Lower leg skin (tissue), 3 donors: ENCODE measurements at regions not wholly inside any gene's neighbourhood (a gene's known extent, or its start where the extent isn't known, plus 50 kb on each side); places are given as distances from the start of the nearest gene placed in this dataset.

Source experiments
- POLR2A ChIP-seq, 2 donors: fragments of 450-650 bp; IDR thresholded peaks; one replicate each; pipeline ENCODE4 v1.6.1; 2016 to 2017; ENCODE audit warnings: antibody characterized with exemption in 2 of 2, mild to moderate bottlenecking in 1 of 2, moderate library complexity in 1 of 2
- TF ChIP-seq, protein P1 (sequence below), 3 donors: fragments of 450-650 bp; IDR thresholded peaks; one replicate each; pipeline ENCODE4 v1.5.1; 2016; ENCODE audit warnings: antibody characterized with exemption in 3 of 3, mild to moderate bottlenecking in 3 of 3, moderate library complexity in 2 of 3

DNA sequence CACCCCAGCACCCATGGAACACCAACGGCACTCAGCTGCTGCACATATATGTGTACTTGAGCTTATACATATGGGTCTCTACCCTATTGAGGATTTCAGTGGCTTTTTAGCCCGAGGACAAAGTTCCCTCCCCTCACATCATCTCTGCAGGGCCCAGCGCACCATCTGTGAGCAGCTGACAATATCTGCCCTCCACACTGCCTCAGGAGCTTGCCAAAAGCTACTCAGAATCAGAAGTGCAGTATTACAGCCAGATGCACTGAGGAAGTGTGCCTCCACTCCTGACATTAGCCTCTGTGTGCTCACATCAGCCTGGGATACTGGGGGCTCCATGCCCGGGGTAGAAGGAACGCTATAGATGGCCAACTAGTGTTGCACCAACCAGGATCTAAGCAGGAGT lies 903.9 kb downstream of the UQCRFS1 start:
- TF ChIP-seq, protein P1, sequence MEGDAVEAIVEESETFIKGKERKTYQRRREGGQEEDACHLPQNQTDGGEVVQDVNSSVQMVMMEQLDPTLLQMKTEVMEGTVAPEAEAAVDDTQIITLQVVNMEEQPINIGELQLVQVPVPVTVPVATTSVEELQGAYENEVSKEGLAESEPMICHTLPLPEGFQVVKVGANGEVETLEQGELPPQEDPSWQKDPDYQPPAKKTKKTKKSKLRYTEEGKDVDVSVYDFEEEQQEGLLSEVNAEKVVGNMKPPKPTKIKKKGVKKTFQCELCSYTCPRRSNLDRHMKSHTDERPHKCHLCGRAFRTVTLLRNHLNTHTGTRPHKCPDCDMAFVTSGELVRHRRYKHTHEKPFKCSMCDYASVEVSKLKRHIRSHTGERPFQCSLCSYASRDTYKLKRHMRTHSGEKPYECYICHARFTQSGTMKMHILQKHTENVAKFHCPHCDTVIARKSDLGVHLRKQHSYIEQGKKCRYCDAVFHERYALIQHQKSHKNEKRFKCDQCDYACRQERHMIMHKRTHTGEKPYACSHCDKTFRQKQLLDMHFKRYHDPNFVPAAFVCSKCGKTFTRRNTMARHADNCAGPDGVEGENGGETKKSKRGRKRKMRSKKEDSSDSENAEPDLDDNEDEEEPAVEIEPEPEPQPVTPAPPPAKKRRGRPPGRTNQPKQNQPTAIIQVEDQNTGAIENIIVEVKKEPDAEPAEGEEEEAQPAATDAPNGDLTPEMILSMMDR (IDR thresholded peaks at IDR 0.05) = no peak
- no peak for TF ChIP-seq POLR2A (IDR thresholded peaks at IDR 0.05)
